ENCODE measurements at regions not wholly inside any gene's neighbourhood (a gene's known extent, or its start where the extent isn't known, plus 50 kb on each side); places are given as distances from the start of the nearest gene placed in this dataset.

- TF ChIP-seq RBM39 (optimal IDR thresholded peaks at IDR 0.05; ENCODE audit: low read depth, low read length) (no peak), ATF1 (CRISPR knock-in tag; IDR thresholded peaks at IDR 0.05) (no peak), ATF1 (tag; IDR thresholded peaks at IDR 0.05) (no peak)
- TF ChIP-seq, protein P1, sequence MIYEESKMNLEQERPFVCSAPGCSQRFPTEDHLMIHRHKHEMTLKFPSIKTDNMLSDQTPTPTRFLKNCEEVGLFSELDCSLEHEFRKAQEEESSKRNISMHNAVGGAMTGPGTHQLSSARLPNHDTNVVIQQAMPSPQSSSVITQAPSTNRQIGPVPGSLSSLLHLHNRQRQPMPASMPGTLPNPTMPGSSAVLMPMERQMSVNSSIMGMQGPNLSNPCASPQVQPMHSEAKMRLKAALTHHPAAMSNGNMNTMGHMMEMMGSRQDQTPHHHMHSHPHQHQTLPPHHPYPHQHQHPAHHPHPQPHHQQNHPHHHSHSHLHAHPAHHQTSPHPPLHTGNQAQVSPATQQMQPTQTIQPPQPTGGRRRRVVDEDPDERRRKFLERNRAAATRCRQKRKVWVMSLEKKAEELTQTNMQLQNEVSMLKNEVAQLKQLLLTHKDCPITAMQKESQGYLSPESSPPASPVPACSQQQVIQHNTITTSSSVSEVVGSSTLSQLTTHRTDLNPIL (CRISPR knock-in tag; IDR thresholded peaks at IDR 0.05): no peak
Measured at GRCh38 chr12:25362646-25363045, 111.9 kb upstream of the KRAS start (continued).

GRCh38 chr12:25361511-25361910 lies 110.8 kb upstream of the KRAS start:
- in situ Hi-C loops (cut with MboI): no loop called here
- intact Hi-C loops (cut with micrococcal nuclease): no loop called here
- H3K9me3 ChIP-seq (replicated peaks; ENCODE audit: control insufficient read depth, insufficient read depth, low read depth, low read length): no peaks in the 10 kb centered on the region
- no peak overlapping the region for H3K4me3 ChIP-seq
- H3K9ac ChIP-seq (ENCODE audit: insufficient read depth in 1 of 2, low read depth in 2 of 2, low read length in 2 of 2): no peak overlapping the region
- BruUV-seq (replicated peaks): no TSS peak
- no peak for FAIRE-seq
- ChIA-PET CTCF (ENCODE audit: low intra/inter-chr PET ratio) (no interaction called here), POLR2A (interaction anchor here (0.6 kb wide), 1 partner anchor 898 kb away, joined by 3 read pairs; no protein-coding TSS in a partner anchor)
- no peaks in the 10 kb centered on the region for H3K4me1 ChIP-seq (replicated peaks in 1 of 2; ENCODE audit: control insufficient read depth in 2 of 2, insufficient read depth in 2 of 2, low read length in 2 of 2)
- H3K4me2 ChIP-seq (ENCODE audit: insufficient read depth, low read length): no peak overlapping the region
- no peak overlapping the region for H2AFZ ChIP-seq (ENCODE audit: low read depth, low read length)
- H4K20me1 ChIP-seq (replicated peaks; ENCODE audit: control insufficient read depth, insufficient read depth, low read length): no peaks in the 10 kb centered on the region
- WGBS (ENCODE audit: insufficient coverage, low coverage, missing lambda C conversion rate): 0% methylated on average over 2 of the region's 2 CpGs
- no peak for ATAC-seq
- no peaks in the 10 kb centered on the region for H3K36me3 ChIP-seq (ENCODE audit: control insufficient read depth, insufficient read depth, low read length)
- peaks cover 5 to 12% of the 10 kb centered on the region in 2 experiments; a peak in 4 of 5 replicates for H3K27me3 ChIP-seq (ENCODE audit: control insufficient read depth in 2 of 2, insufficient read depth in 2 of 2, low read length in 2 of 2)
- TF ChIP-seq ZNF263 (CRISPR knock-in tag; IDR thresholded peaks at IDR 0.05; ENCODE audit: borderline replicate concordance) (no peak), E2F4 (CRISPR knock-in tag; IDR thresholded peaks at IDR 0.05; ENCODE audit: low read depth) (no peak), ZNF277 (CRISPR knock-in tag; IDR thresholded peaks at IDR 0.05; ENCODE audit: borderline replicate concordance) (no peak), ZKSCAN3 (CRISPR knock-in tag; IDR thresholded peaks at IDR 0.05) (no peak), ZNF146 (CRISPR knock-in tag; IDR thresholded peaks at IDR 0.05; ENCODE audit: unreplicated experiment) (no peak), E2F3 (CRISPR knock-in tag; IDR thresholded peaks at IDR 0.05) (no peak), SNIP1 (IDR thresholded peaks at IDR 0.05; ENCODE audit: low read depth) (no peak), YBX1 (IDR thresholded peaks at IDR 0.05) (no peak), C11orf30 (IDR thresholded peaks at IDR 0.05; ENCODE audit: low read depth) (no peak), MEIS2 (IDR thresholded peaks at IDR 0.05; ENCODE audit: partially characterized antibody) (no peak), CHD2 (IDR thresholded peaks at IDR 0.05; ENCODE audit: low read depth, low read length) (no peak), ZNF324 (CRISPR knock-in tag; IDR thresholded peaks at IDR 0.05) (no peak), ZNF444 (CRISPR knock-in tag; IDR thresholded peaks at IDR 0.05) (no peak)
- TF ChIP-seq, protein P2, sequence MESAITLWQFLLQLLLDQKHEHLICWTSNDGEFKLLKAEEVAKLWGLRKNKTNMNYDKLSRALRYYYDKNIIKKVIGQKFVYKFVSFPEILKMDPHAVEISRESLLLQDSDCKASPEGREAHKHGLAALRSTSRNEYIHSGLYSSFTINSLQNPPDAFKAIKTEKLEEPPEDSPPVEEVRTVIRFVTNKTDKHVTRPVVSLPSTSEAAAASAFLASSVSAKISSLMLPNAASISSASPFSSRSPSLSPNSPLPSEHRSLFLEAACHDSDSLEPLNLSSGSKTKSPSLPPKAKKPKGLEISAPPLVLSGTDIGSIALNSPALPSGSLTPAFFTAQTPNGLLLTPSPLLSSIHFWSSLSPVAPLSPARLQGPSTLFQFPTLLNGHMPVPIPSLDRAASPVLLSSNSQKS (CRISPR knock-in tag; IDR thresholded peaks at IDR 0.05): no peak
- TF ChIP-seq, protein P3, sequence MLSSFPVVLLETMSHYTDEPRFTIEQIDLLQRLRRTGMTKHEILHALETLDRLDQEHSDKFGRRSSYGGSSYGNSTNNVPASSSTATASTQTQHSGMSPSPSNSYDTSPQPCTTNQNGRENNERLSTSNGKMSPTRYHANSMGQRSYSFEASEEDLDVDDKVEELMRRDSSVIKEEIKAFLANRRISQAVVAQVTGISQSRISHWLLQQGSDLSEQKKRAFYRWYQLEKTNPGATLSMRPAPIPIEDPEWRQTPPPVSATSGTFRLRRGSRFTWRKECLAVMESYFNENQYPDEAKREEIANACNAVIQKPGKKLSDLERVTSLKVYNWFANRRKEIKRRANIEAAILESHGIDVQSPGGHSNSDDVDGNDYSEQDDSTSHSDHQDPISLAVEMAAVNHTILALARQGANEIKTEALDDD (IDR thresholded peaks at IDR 0.05): no peak
- H3K79me2 ChIP-seq (ENCODE audit: control insufficient read depth, insufficient read depth, low read length): no peaks in the 10 kb centered on the region
- DNase-seq (ENCODE audit: extremely low read depth in 1 of 4, low spot score in 3 of 4): no peak
- no peaks in the 10 kb centered on the region for H3K9me1 ChIP-seq (ENCODE audit: control insufficient read depth, insufficient read depth, low read length)
- no peak overlapping the region for H3K27ac ChIP-seq (ENCODE audit: extremely low read depth, low read depth, low read length)
